ENCODE measurements at regions not wholly inside any gene's neighbourhood (a gene's known extent, or its start where the extent isn't known, plus 50 kb on each side); places are given as distances from the start of the nearest gene placed in this dataset.
"Not testable (repeated sequence)": the region's sequence is repeated elsewhere in the genome, so short reads cannot be mapped to it uniquely, and the experiment has no call there.

DNA sequence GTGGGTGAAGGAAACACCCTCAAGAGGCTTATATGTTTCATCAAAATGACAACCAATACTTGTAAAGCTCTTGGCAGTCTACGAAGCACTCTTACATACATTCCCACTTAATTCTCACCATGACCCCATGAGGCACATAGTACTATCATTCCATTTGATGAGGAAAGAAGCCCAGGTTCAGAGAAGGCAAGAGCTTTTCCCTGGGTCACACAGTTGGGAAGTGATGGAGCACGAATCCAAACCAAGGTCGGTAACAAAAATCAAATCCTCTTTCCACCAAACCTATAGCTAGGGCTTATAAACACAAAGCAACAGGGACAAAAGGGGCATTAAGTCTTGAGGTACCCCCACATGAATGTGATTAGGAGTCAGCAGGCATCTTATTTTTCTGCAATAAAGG lies 187.1 kb downstream of the UACA start:
- no peak for DNase-seq

- DNase-seq = no peak
These were observed 187.8 kb downstream of the UACA start for GRCh38 chr15:70575231-70576226.

- not testable (repeated sequence) for DNase-seq
These were observed 189.0 kb downstream of the UACA start for GRCh38 chr15:70574325-70574724.

DNA sequence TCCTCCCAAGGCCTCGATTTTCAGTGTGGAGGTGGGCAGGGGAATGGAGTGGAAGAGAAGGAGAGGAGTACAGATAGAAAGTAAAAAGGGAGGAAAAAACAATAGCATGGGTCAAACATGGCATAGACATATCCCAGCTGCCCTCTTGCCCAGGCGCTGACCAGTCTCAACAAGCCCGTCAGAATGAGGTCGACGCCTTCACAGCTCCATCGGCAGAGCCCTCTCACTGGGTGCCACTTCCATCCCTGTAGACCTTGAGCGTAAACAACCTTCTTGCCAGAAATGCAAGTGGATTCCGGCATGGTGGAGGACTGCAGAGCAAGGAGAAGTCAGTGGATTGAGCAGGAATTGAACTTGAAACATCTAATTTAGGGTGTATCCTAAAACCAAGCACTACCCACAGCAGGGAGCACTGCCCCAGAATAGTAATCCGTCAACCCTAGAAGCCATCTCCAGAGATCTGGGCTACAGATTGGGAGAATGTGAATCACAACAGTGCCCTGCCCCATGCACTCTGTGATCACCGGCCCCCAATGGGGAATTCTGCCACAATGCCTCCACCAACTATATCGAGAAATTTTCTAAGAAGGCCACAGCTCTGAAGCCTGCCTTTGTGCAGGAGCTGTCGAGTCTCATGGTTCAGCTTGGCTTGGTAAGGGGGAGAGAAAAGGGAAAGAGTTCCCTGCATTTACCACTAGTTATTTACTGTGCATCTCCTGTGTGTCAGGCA lies 190.1 kb downstream of the UACA start:
- DNase-seq = no peak

DNA sequence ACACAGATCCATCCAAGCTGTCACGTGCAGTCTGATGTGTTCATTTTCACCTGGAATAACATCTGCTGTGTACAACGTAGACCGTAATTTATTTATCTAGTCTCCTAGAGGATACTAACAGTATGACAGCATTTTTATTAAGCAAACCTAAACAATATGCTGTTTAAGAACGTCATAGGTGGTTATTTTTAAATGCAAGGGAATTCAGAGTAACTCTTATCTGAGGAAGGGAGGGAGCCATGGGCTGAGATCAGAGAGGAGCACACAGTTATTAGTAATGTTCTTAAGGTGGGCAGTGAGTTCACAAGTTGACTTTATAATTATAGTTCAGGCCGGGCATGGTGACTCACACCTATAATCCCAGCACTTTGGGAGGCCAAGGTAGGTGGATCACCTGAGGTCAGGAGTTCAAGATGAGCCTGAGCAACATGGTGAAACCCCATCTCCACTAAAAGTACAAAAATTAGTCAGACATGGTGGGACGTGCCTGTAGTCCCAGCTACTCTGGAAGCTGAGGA lies 193.6 kb downstream of the UACA start:
- no peak for DNase-seq

- DNase-seq = peak; percentile 72
These were observed 194.2 kb downstream of the UACA start for GRCh38 chr15:70569091-70569713.

DNA sequence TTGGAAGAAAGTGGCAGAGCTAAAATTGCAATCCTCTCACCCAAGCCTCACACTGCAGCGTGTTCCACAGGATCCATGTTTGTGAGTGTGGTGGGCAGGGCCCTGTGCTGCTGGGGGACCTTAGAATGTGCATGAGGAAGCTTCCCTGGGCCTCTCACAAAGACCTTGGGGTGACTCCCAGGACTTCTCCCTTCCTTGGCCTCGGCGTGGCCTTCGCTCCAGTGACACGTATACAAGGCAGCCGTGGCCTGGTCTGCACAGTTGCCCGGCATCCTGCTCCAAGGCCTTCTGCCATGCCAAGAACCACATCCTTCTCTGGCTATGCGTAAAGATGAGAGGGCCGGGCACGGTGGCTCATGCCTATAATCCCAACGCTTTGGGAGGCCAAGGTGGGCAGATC lies 196.4 kb downstream of the UACA start:
- no peak for DNase-seq

- DNase-seq = no peak
These were observed 197.1 kb downstream of the UACA start for GRCh38 chr15:70566047-70566835.

DNA sequence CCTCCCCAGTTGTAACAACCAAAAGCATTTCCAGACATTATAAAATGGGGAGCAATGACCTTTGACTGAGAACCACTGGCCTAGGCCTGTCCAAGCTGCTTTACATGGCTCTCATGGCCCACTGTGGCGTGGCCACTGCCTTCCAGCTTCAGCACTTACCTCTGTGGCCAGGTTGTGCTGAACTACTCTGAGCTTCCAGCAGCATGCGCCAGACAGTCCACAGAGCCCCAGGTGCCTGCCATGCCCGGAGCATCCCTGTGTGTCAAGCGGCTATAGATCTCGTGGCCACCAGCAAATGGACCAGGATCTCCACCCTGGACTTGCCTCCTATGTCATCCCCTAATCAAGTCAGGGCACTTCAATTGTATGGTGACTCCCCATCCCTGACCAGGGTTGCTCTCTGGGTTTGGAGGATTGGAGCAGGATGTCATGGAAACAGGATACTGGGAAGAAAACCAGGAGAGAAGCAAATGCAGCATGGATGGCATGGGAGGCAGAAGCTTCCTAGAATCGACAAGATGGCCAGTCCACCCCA lies 199.7 kb downstream of the UACA start:
- DNase-seq = no peak

DNA sequence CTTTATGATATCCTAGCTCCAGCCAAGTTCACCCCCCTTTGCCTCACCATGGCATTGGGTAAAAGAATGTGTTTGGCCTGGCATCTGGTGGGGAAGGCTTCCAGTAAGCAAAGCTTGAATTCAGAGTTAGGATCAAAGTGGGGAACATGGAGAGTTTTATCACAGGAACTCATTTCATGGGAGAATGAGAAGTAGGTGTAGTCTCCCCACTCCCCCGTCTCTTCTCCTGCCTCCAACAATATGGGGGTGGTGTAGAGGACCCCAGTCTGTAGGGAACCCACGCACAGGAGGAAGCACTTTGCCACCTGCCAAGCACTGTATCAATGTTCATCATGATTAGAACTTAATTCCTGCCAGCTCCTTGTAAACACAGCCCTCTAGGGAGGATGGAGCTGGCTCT lies 200.5 kb downstream of the UACA start:
- no peak for DNase-seq

DNA sequence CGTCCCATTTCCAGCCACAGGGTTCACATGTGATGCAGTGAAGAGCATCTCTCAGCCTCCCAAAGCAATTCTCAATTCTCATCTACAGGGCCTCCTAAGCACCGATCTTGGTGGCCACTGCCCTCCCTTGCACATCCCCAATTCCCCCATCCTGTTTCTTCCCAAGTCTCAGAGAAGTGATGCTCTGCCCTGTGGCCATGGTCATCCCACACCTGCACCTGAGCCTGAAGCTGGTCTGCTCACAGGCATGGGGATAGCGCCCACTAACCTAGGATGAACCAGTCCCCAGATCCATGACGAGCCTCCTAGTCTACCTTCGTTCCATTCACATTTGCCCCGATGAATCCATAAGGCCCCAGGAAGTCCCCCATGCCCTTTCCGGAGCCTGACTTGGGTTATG lies 201.5 kb downstream of the UACA start:
- DNase-seq = no peak

DNA sequence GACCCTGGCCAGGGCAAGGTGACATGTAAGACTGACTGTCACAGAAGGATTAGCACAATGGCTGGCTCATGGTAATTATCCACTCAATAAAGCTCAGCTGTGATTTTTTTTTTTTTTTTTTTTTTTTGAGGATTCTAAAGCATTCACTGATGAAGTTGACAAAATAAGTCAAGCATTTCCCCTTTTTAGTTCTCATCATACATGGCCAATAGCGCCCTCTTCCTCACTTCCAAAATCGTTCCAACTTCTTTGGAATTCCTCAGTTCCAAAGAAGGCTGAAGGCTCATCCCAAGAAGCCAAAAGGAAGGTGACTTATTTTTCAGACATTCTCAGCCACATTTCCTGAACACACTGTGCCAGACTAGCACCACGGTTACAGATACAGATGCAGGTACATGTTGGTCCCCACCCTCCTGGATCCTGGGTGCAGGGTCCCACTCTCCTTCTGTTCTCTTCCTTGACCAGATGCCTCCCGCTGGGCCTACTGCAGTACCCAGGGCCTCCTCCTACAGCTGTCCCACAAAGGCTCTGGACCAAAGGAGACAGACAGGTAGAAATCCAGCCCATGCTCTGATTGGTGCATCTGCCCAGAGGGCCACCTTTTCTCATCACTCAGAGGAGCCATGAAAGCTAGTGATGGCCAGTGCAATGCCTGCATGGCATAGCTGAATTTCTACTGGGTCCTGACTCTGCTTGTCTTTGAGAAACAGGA lies 202.6 kb downstream of the UACA start:
- peak; percentile 45 for DNase-seq

- DNase-seq = peak; percentile 83
These were observed 203.8 kb downstream of the UACA start for GRCh38 chr15:70559265-70560239.

GRCh38 chr15:70558406-70559264 lies 204.7 kb downstream of the UACA start:
- no peak for DNase-seq

GRCh38 chr15:70557521-70558258 lies 205.7 kb downstream of the UACA start:
- no peak for DNase-seq

- DNase-seq = no peak
These were observed 206.6 kb downstream of the UACA start for GRCh38 chr15:70556779-70557178.

DNA sequence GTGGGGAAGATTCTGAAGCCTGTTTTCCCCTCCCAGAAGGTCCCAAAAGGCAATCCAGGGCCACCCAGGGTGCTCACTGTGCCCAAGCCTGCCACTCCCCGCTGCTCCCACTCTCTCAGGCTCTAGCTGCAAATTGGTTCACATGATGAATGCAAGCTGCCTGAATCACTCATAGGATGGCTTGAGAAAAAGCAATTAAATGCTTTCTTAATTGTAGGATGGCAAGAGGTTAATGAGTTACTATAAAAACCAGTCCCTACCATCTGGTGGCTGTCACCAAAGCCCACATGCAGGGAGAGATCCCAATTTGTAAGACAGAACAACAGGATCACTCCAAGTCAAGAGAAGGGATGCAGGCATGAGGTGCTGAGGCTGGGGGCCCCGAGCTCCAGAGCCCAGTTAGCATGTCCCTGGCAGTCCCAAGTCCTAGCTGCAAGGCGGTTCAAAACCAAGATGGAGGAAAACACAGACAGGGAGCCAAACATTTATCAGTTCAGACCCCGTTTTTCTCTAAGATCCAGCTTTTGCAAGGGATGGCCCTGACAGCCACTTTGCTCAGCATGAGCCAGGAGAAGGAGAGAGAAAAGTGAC lies 207.1 kb downstream of the UACA start:
- no peak for DNase-seq

DNA sequence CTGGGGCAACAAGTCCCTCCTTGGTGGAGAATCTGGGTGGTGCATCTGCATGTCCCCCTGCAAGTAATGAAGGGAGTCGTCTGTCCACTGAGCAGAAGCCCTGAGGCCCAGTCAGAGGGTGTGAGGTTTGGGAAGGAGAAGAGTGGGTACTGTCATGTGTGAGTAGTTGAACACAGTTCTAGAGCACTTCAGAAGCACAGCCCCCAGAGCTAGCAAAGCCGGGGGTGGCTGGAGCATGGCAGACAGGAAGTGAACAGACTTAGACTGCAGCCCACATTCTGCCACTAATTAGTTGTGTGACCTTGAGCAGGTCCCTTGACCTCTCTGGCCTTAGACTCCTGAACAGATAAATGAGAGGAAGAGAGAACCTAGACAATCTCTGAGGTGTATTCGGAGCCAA lies 207.6 kb downstream of the UACA start:
- DNase-seq = no peak

All from MV-4-11 (cell line).